SK-N-SH (cell line): ENCODE measurements at regions not wholly inside any gene's neighbourhood (a gene's known extent, or its start where the extent isn't known, plus 50 kb on each side); places are given as distances from the start of the nearest gene placed in this dataset.

Experiments used
- CTCF ChIA-PET: fragments of 300-600, 350-600 bp; formaldehyde crosslinking; extraction: SDS; loops from one replicate; lab custom pipeline; 2021; lab: Yijun Ruan, JAX
- POLR2A ChIA-PET: fragments of 350-600 bp; sonication (Branson Sonifier 250); formaldehyde crosslinking; extraction: SDS; loops from one replicate; lab custom pipeline; 2020; ENCODE audit warnings: antibody characterized with exemption, inconsistent platforms; lab: Yijun Ruan, JAX
- DNase-seq: peaks from one replicate; pipeline ENCODE4 v3.0.0; 2012
- H2AFZ ChIP-seq: fragments of 200-600 bp; sonication (generic); 2 replicates; pipeline ENCODE4 v1.8.1; 2016; ENCODE audit warnings: antibody characterized with exemption, mild to moderate bottlenecking, low read depth
- H3F3A ChIP-seq: fragments of 200-600 bp; sonication (generic); replicated peaks from 2 replicates; pipeline ENCODE3; 2016; ENCODE audit warnings: antibody characterized with exemption, mild to moderate bottlenecking; ENCODE audit not compliant: insufficient read depth
- H3K27ac ChIP-seq, 2 experiments: fragments of 200-500 bp in 1 of 2; fragments of 200-600 bp in 1 of 2; sonication (Bioruptor generic) in 1 of 2; sonication (generic), shearing (Covaris generic) in 1 of 2; 2 replicates each; pipeline versions ENCODE4 v1.5.1 to v1.6.1; 2014 to 2016; ENCODE audit warnings: low read depth in 2 of 2, inconsistent platforms in 1 of 2, low read length in 1 of 2, mild to moderate bottlenecking in 1 of 2, mixed read lengths in 1 of 2
- H3K27me3 ChIP-seq: fragments of 200-600 bp; sonication (generic), shearing (Covaris generic); 2 replicates; pipeline ENCODE4 v1.6.1; 2016; ENCODE audit warnings: mixed run types; ENCODE audit not compliant: insufficient read depth
- H3K36me3 ChIP-seq, 2 experiments: fragments of 200-500 bp in 1 of 2; fragments of 200-600 bp in 1 of 2; sonication (Bioruptor generic) in 1 of 2; sonication (generic) in 1 of 2; replicated peaks in 1 of 2; 2 replicates each; pipeline versions ENCODE3 to v1.5.1; 2014 to 2016; ENCODE audit warnings: low read length in 1 of 2, mild to moderate bottlenecking in 1 of 2; ENCODE audit not compliant: insufficient read depth in 2 of 2, control insufficient read depth in 1 of 2
- H3K4me1 ChIP-seq, 2 experiments: fragments of 200-500 bp in 1 of 2; fragments of 200-600 bp in 1 of 2; sonication (Bioruptor generic) in 1 of 2; sonication (generic), shearing (Covaris generic) in 1 of 2; 2 replicates each; pipeline versions ENCODE4 v1.5.1 to v1.6.1; 2014 to 2016; ENCODE audit warnings: low read depth in 1 of 2, low read length in 1 of 2, mixed run types in 1 of 2; ENCODE audit not compliant: insufficient read depth in 2 of 2, control insufficient read depth in 1 of 2
- H3K4me2 ChIP-seq: fragments of 200-600 bp; sonication (generic), shearing (Covaris generic); 2 replicates; pipeline ENCODE4 v1.6.1; 2017; ENCODE audit warnings: mixed run types
- H3K4me3 ChIP-seq, 2 experiments: fragments of 200-500 bp in 1 of 2; fragments of 200-600 bp in 1 of 2; sonication (Bioruptor generic) in 1 of 2; sonication (generic), shearing (Covaris generic) in 1 of 2; 2 replicates each; pipeline versions ENCODE4 v1.5.1 to v1.8.1; 2014 to 2016; ENCODE audit warnings: low read depth in 2 of 2, inconsistent platforms in 1 of 2, low read length in 1 of 2, mild to moderate bottlenecking in 1 of 2, mixed read lengths in 1 of 2, moderate library complexity in 1 of 2
- H3K79me2 ChIP-seq: fragments of 200-600 bp; sonication (generic); 2 replicates; pipeline ENCODE4 v1.8.1; 2017; ENCODE audit warnings: mild to moderate bottlenecking; ENCODE audit not compliant: insufficient read depth
- H3K9ac ChIP-seq: fragments of 200-600 bp; sonication (generic); 2 replicates; pipeline ENCODE4 v1.6.1; 2017; ENCODE audit warnings: mixed run types
- H3K9me2 ChIP-seq: fragments of 200-600 bp; sonication (generic); 2 replicates; pipeline ENCODE4 v1.6.1; 2017; ENCODE audit warnings: mixed run types
- H3K9me3 ChIP-seq: fragments of 200-600 bp; sonication (generic); 2 replicates; pipeline ENCODE4 v1.6.1; 2017; ENCODE audit warnings: mixed run types, mild to moderate bottlenecking, moderate library complexity
- H4K20me1 ChIP-seq: fragments of 200-600 bp; sonication (generic); 2 replicates; pipeline ENCODE4 v1.6.1; 2017; ENCODE audit warnings: mild to moderate bottlenecking, mixed run types; ENCODE audit not compliant: insufficient read depth
- ELF1 ChIP-seq: IDR thresholded peaks from 2 replicates; pipeline ENCODE4 v1.4.0; 2012
- EZH2phosphoT487 ChIP-seq: fragments of 200-600 bp; sonication (generic); IDR thresholded peaks from 2 replicates; pipeline ENCODE4 v1.6.1; 2017; ENCODE audit warnings: low read depth, mixed run types, mild to moderate bottlenecking, antibody characterized with exemption, moderate library complexity, borderline replicate concordance
- FOXJ3 ChIP-seq: sonication (generic); formaldehyde crosslinking; IDR thresholded peaks from 2 replicates; pipeline ENCODE4 v1.5.1; 2020; ENCODE audit warnings: mild to moderate bottlenecking, missing genetic modification reagents
- FOXM1 ChIP-seq: IDR thresholded peaks from 2 replicates; pipeline ENCODE4 v1.4.0; 2012; ENCODE audit warnings: low read depth, mild to moderate bottlenecking
- GABPA ChIP-seq: IDR thresholded peaks from 2 replicates; pipeline ENCODE4 v1.4.0; 2012; ENCODE audit warnings: low read depth, mild to moderate bottlenecking
- GATA2 ChIP-seq: sonication (generic); formaldehyde crosslinking; IDR thresholded peaks from 2 replicates; pipeline ENCODE4 v1.5.0; 2020; ENCODE audit warnings: mild to moderate bottlenecking, missing genetic modification reagents
- JUND ChIP-seq: IDR thresholded peaks from 2 replicates; pipeline ENCODE4 v1.4.0; 2012
- MEF2A ChIP-seq: IDR thresholded peaks from 2 replicates; pipeline ENCODE4 v1.4.0; 2012; ENCODE audit warnings: low read depth, borderline replicate concordance
- MXI1 ChIP-seq: IDR thresholded peaks from 2 replicates; pipeline ENCODE4 v1.6.1; 2012; ENCODE audit warnings: mild to moderate bottlenecking, low read depth, low read length, improper control_type of control experiment
- NFIC ChIP-seq: IDR thresholded peaks from 2 replicates; pipeline ENCODE4 v1.4.0; 2012; ENCODE audit warnings: borderline replicate concordance
- NRF1 ChIP-seq: IDR thresholded peaks from 2 replicates; pipeline ENCODE4 v1.6.1; 2012; ENCODE audit warnings: low read depth, mild to moderate bottlenecking, low read length
- RXRA ChIP-seq: IDR thresholded peaks from 2 replicates; pipeline ENCODE4 v1.4.0; 2012; ENCODE audit warnings: low read depth, mild to moderate bottlenecking, borderline replicate concordance
- SIN3A ChIP-seq: IDR thresholded peaks from 2 replicates; pipeline ENCODE4 v1.6.1; 2012; ENCODE audit warnings: low read depth, mild to moderate bottlenecking, low read length, moderate library complexity, borderline replicate concordance
- SMC3 ChIP-seq: IDR thresholded peaks from 2 replicates; pipeline ENCODE4 v1.6.1; 2012; ENCODE audit warnings: low read depth, low read length, improper control_type of control experiment
- USF2 ChIP-seq: fragments of 150-350 bp; IDR thresholded peaks from 2 replicates; pipeline ENCODE4 v1.6.1; 2017; ENCODE audit warnings: antibody characterized with exemption, low read length, low read depth, borderline replicate concordance
- YY1 ChIP-seq: IDR thresholded peaks from 2 replicates; pipeline ENCODE4 v1.4.0; 2012; ENCODE audit warnings: low read depth, mild to moderate bottlenecking
- WGBS: methylation state at CpG from one replicate; pipeline ENCODE4 v1.1.6; 2017; ENCODE audit warnings: low lambda C conversion rate; 5-methylcytosine and 5-hydroxymethylcytosine counted together
- TF ChIP-seq, protein P1 (sequence below): IDR thresholded peaks from 2 replicates; pipeline ENCODE4 v1.6.1; 2012; ENCODE audit warnings: mild to moderate bottlenecking, low read depth, low read length, moderate library complexity
- TF ChIP-seq, protein P2 (sequence below): IDR thresholded peaks from 2 replicates; pipeline ENCODE4 v1.4.0; 2012; ENCODE audit warnings: low read depth, borderline replicate concordance

DNA sequence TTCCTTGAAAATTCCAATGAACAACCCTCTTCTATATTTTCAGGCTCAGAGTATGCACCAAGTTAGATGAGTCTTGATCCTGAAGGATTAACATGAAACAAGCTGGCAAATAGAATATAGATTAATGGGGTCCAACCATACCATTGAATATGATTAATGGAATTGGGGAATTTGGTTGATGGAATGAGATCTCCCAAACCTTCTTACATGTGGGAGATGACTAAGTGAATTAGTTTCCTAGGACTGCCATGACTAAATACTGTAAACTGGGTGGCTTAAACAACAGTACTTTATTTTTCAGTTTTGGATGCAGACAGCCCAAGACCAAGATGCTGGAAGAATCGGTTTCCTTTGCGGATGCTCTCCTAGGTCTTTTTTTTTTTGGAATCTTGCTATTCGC, 347.0 kb downstream of the QKI start (continued):
- TF ChIP-seq EZH2phosphoT487 (no peak), FOXJ3 (CRISPR knock-in tag) (no peak), RXRA (no peak), NRF1 (no peak), SMC3 (no peak), YY1 (no peak), FOXM1 (no peak), MXI1 (no peak)
- TF ChIP-seq, protein P1, sequence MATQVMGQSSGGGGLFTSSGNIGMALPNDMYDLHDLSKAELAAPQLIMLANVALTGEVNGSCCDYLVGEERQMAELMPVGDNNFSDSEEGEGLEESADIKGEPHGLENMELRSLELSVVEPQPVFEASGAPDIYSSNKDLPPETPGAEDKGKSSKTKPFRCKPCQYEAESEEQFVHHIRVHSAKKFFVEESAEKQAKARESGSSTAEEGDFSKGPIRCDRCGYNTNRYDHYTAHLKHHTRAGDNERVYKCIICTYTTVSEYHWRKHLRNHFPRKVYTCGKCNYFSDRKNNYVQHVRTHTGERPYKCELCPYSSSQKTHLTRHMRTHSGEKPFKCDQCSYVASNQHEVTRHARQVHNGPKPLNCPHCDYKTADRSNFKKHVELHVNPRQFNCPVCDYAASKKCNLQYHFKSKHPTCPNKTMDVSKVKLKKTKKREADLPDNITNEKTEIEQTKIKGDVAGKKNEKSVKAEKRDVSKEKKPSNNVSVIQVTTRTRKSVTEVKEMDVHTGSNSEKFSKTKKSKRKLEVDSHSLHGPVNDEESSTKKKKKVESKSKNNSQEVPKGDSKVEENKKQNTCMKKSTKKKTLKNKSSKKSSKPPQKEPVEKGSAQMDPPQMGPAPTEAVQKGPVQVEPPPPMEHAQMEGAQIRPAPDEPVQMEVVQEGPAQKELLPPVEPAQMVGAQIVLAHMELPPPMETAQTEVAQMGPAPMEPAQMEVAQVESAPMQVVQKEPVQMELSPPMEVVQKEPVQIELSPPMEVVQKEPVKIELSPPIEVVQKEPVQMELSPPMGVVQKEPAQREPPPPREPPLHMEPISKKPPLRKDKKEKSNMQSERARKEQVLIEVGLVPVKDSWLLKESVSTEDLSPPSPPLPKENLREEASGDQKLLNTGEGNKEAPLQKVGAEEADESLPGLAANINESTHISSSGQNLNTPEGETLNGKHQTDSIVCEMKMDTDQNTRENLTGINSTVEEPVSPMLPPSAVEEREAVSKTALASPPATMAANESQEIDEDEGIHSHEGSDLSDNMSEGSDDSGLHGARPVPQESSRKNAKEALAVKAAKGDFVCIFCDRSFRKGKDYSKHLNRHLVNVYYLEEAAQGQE, result no peak

GRCh38 chr6:163760860-163761259, 346.3 kb downstream of the QKI start:
- no peaks in the 10 kb centered on the region for H3K36me3 ChIP-seq
- TF ChIP-seq NFIC (no peak), JUND (no peak), USF2 (no peak), ELF1 (no peak)
- TF ChIP-seq, all 33 proteins: peak for 0
- Histone ChIP-seq H3K9me3 (no peaks in the 10 kb centered on the region), H3F3A (no peaks in the 10 kb centered on the region), H3K27me3 (no peaks in the 10 kb centered on the region), H3K4me3 (no peak overlapping the region), H4K20me1 (no peaks in the 10 kb centered on the region), H3K79me2 (no peaks in the 10 kb centered on the region), H2AFZ (no peak overlapping the region), H3K4me2 (no peak overlapping the region), H3K9me2 (no peaks in the 10 kb centered on the region), H3K9ac (no peak overlapping the region), H3K27ac (no peak overlapping the region), H3K4me1 (no peaks in the 10 kb centered on the region)
- POLR2A ChIA-PET, result no interaction called here
- no peak for DNase-seq
- 16% methylated on average over 3 of the region's 3 CpGs for WGBS
- CTCF ChIA-PET, result no interaction called here

GRCh38 chr6:163759542-163759941, 345.0 kb downstream of the QKI start:
- H3K4me2 ChIP-seq, result no peak overlapping the region
- H3K9me2 ChIP-seq, result no peaks in the 10 kb centered on the region
- no peaks in the 10 kb centered on the region for H4K20me1 ChIP-seq
- no peak overlapping the region for H3K9ac ChIP-seq
- POLR2A ChIA-PET, result no interaction called here
- no peaks in the 10 kb centered on the region for H3K27me3 ChIP-seq
- CTCF ChIA-PET, result no interaction called here
- 44% methylated on average over 5 of the region's 5 CpGs for WGBS
- H2AFZ ChIP-seq, result no peak overlapping the region
- H3K36me3 ChIP-seq, result no peaks in the 10 kb centered on the region
- H3K9me3 ChIP-seq, result no peaks in the 10 kb centered on the region
- H3K79me2 ChIP-seq, result no peaks in the 10 kb centered on the region
- H3F3A ChIP-seq, result no peaks in the 10 kb centered on the region
- TF ChIP-seq ELF1 (no peak), SIN3A (no peak), MEF2A (no peak), GATA2 (CRISPR knock-in tag) (no peak), GABPA (no peak)
- TF ChIP-seq, protein P2, sequence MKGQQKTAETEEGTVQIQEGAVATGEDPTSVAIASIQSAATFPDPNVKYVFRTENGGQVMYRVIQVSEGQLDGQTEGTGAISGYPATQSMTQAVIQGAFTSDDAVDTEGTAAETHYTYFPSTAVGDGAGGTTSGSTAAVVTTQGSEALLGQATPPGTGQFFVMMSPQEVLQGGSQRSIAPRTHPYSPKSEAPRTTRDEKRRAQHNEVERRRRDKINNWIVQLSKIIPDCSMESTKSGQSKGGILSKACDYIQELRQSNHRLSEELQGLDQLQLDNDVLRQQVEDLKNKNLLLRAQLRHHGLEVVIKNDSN, result no peak
- DNase-seq, result no peak
- H3K4me3 ChIP-seq, result no peak overlapping the region
- no peak overlapping the region for H3K27ac ChIP-seq
- H3K4me1 ChIP-seq, result no peaks in the 10 kb centered on the region
